Right lobe of liver (tissue), 4 donors: ENCODE measurements at regions not wholly inside any gene's neighbourhood (a gene's known extent, or its start where the extent isn't known, plus 50 kb on each side); places are given as distances from the start of the nearest gene placed in this dataset.

Experiments
- POLR2A ChIP-seq: fragments of 450-650 bp; IDR thresholded peaks from one replicate; pipeline ENCODE4 v1.6.1; 2017; ENCODE audit warnings: antibody characterized with exemption, mild to moderate bottlenecking
- TF ChIP-seq, protein P1 (sequence below), 4 donors: fragments of 200-600 bp in 3 of 4; fragments of 450-650 bp in 1 of 4; IDR thresholded peaks; one replicate each; pipeline versions ENCODE4 v1.5.1 to v1.8.0; 2016 to 2022; ENCODE audit warnings: antibody characterized with exemption in 4 of 4, mild to moderate bottlenecking in 2 of 4
- donor health status: DM: no; HTN: no; CAD: no.
- donor health status: DM: no; HTN: no; CAD: no.
- donor health status: DM: no; HTN: yes; CAD: no.

DNA sequence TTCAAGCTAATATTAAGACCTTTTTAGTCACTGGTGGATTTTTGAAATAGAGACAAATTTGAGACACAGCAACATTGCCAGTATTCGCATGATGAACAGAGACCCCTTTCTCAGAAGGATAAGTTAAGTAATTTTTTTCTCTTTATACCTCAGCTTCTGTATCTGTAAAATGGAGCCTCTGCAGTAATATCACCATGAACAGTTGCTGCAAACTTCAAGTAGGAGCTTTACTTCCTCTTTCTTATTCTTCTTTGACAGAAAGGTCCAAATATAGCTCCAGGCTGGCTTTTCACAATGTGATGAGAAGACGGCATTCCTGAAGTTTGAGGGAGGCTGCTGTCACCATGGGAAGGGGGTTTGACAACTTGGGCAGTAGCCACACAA lies 158.7 kb downstream of the TDRD15 start:
- TF ChIP-seq, protein P1, sequence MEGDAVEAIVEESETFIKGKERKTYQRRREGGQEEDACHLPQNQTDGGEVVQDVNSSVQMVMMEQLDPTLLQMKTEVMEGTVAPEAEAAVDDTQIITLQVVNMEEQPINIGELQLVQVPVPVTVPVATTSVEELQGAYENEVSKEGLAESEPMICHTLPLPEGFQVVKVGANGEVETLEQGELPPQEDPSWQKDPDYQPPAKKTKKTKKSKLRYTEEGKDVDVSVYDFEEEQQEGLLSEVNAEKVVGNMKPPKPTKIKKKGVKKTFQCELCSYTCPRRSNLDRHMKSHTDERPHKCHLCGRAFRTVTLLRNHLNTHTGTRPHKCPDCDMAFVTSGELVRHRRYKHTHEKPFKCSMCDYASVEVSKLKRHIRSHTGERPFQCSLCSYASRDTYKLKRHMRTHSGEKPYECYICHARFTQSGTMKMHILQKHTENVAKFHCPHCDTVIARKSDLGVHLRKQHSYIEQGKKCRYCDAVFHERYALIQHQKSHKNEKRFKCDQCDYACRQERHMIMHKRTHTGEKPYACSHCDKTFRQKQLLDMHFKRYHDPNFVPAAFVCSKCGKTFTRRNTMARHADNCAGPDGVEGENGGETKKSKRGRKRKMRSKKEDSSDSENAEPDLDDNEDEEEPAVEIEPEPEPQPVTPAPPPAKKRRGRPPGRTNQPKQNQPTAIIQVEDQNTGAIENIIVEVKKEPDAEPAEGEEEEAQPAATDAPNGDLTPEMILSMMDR (IDR thresholded peaks at IDR 0.05), result no peak
- TF ChIP-seq POLR2A, result no peak
